WTC11 (cell line): ENCODE measurements at regions not wholly inside any gene's neighbourhood (a gene's known extent, or its start where the extent isn't known, plus 50 kb on each side); places are given as distances from the start of the nearest gene placed in this dataset.

Source experiments
- ATF3 ChIP-seq: sonication (generic); formaldehyde crosslinking; conservative IDR thresholded peaks from 2 replicates; pipeline ENCODE4 v1.8.1; 2022; ENCODE audit warnings: mild to moderate bottlenecking, missing genetic modification reagents
- CTCF ChIP-seq: fragments of 200-600 bp; IDR thresholded peaks from 2 replicates; pipeline ENCODE4 v1.8.0; 2022; ENCODE audit warnings: antibody characterized with exemption
- NR3C1 ChIP-seq: sonication (generic); formaldehyde crosslinking; conservative IDR thresholded peaks from 2 replicates; pipeline ENCODE4 v1.8.1; 2023; ENCODE audit warnings: low read depth, mild to moderate bottlenecking, missing genetic modification reagents
- TEAD1 ChIP-seq: sonication (generic); formaldehyde crosslinking; IDR thresholded peaks from 2 replicates; pipeline ENCODE4 v1.8.0; 2022; ENCODE audit warnings: mild to moderate bottlenecking, missing genetic modification reagents
- ZNF423 ChIP-seq: fragments of 250-450 bp; sonication (Bioruptor Pico); IDR thresholded peaks from 2 replicates; pipeline ENCODE4 v2.1.2; 2022; ENCODE audit warnings: mild to moderate bottlenecking, moderate library complexity

GRCh38 chr2:196233805-196234475, 62.6 kb upstream of the STK17B start:
- TF ChIP-seq ZNF423 (no peak), CTCF (no peak), ATF3 (CRISPR knock-in tag) (no peak), NR3C1 (CRISPR knock-in tag) (no peak), TEAD1 (no peak)
